ENCODE measurements at regions not wholly inside any gene's neighbourhood (a gene's known extent, or its start where the extent isn't known, plus 50 kb on each side); places are given as distances from the start of the nearest gene placed in this dataset.

DNA sequence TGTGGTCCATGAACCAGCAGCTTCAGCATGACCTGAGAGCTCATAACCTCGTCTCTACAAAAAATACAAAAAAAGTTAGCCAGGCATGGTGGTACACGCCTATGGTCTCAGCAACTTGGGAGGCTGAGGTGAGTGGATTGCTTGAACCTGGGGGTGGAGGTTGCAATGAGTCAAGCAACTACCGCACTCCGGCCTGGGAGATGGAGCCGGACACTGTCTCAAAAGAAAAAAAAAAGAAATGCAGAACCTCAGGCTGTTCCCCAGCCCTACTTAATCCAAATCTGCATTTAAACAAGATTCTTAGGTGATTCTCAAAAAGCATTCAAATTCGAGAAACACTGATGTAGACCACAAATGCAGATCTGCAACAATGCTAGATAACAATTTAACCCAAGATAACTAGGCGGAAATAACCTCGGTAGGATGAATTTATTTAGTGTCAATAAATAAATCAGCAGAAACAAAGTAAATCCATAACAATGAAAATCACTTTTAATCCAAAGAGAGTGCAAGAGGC lies 203.5 kb downstream of the SP3 start:
- no peak for DNase-seq
- in situ Hi-C loops (cut with HindIII; ENCODE audit: low pct_ligation_motif_present, low sequenced_read_pairs) = no loop called here
- TF ChIP-seq, protein P1, sequence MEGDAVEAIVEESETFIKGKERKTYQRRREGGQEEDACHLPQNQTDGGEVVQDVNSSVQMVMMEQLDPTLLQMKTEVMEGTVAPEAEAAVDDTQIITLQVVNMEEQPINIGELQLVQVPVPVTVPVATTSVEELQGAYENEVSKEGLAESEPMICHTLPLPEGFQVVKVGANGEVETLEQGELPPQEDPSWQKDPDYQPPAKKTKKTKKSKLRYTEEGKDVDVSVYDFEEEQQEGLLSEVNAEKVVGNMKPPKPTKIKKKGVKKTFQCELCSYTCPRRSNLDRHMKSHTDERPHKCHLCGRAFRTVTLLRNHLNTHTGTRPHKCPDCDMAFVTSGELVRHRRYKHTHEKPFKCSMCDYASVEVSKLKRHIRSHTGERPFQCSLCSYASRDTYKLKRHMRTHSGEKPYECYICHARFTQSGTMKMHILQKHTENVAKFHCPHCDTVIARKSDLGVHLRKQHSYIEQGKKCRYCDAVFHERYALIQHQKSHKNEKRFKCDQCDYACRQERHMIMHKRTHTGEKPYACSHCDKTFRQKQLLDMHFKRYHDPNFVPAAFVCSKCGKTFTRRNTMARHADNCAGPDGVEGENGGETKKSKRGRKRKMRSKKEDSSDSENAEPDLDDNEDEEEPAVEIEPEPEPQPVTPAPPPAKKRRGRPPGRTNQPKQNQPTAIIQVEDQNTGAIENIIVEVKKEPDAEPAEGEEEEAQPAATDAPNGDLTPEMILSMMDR (IDR thresholded peaks at IDR 0.05; ENCODE audit: low read depth, low read length, missing control alignments) = no peak
- H3K27ac ChIP-seq = no peak overlapping the region
- no peaks in the 10 kb centered on the region for H3K27me3 ChIP-seq (replicated peaks)
- H3K36me3 ChIP-seq (replicated peaks) = no peaks in the 10 kb centered on the region
- no peak overlapping the region for H3K4me3 ChIP-seq (ENCODE audit: low read depth, low read length)

DNA sequence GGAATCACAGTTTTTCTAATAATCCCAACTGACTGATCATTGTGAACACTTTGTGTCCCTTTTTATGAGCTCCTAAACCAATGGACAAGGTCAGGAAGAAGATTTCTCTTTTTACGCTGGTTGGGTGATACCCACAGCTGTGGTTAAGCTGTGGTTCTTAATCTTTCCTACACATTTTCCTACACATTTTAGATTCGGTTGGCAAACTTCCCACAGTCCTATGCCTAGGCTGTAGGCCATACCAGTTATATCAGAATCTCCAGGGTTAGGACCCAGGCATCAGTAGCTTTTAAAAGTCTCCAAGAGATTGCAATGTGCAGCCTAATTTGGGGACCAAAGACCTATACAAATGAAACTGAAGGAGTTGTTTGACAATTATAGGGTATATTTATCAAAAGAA lies 203.0 kb downstream of the SP3 start:
- no peaks in the 10 kb centered on the region for H3K36me3 ChIP-seq (replicated peaks)
- no peaks in the 10 kb centered on the region for H3K27me3 ChIP-seq (replicated peaks)
- in situ Hi-C loops (cut with HindIII; ENCODE audit: low pct_ligation_motif_present, low sequenced_read_pairs) = no loop called here
- H3K4me3 ChIP-seq (ENCODE audit: low read depth, low read length) = no peak overlapping the region
- TF ChIP-seq, protein P1 (IDR thresholded peaks at IDR 0.05; ENCODE audit: low read depth, low read length, missing control alignments) = no peak
- H3K27ac ChIP-seq = no peak overlapping the region
- DNase-seq = no peak

DNA sequence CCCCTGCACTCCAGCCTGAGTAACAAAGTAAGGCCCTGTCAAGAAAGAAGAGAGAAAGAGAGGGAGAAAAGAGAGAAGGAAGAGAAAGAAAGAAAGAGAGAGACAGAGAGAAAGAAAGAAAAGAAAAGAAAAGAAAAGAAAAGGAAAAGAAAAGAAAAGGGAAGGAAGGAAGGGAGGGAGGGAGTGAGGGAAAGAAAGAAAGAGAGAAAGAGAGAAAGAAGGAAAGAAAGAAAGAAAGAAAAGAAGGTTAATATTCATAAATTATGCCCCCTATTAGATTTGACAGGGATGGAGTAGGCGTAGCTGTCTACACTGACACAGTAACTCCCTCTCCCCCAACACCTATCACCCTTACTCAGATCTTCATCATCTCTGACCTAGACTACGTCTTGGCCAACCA lies 202.3 kb downstream of the SP3 start:
- Histone ChIP-seq H3K4me3 (ENCODE audit: low read depth, low read length) (no peak overlapping the region), H3K36me3 (replicated peaks) (no peaks in the 10 kb centered on the region), H3K27me3 (replicated peaks) (no peaks in the 10 kb centered on the region), H3K27ac (no peak overlapping the region)
- no peak for DNase-seq
- TF ChIP-seq, protein P1 (IDR thresholded peaks at IDR 0.05; ENCODE audit: low read depth, low read length, missing control alignments) = no peak
- in situ Hi-C loops (cut with HindIII; ENCODE audit: low pct_ligation_motif_present, low sequenced_read_pairs) = no loop called here

DNA sequence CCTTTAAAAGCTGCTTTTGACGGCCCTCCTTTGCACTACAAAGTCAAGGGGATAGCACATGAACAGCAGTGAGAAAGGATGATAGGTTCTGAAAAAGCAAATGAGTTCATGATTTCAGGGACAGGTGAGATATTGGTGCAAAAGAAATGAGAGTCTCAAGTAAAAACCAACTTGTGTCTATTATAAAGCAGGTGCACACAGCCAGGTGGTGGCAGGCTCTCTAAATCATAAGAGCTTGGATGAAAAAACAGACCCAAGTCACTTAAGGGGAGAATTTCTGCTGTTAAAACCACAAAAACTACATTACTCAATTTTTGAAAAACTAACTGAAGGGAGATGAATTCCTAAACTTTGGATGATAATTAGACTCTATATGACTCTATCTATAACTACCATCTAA lies 201.5 kb downstream of the SP3 start:
- no peak overlapping the region for H3K27ac ChIP-seq
- no peaks in the 10 kb centered on the region for H3K27me3 ChIP-seq (replicated peaks)
- H3K36me3 ChIP-seq (replicated peaks) = no peaks in the 10 kb centered on the region
- TF ChIP-seq, protein P1 (IDR thresholded peaks at IDR 0.05; ENCODE audit: low read depth, low read length, missing control alignments) = no peak
- in situ Hi-C loops (cut with HindIII; ENCODE audit: low pct_ligation_motif_present, low sequenced_read_pairs) = no loop called here
- no peak overlapping the region for H3K4me3 ChIP-seq (ENCODE audit: low read depth, low read length)
- no peak for DNase-seq

DNA sequence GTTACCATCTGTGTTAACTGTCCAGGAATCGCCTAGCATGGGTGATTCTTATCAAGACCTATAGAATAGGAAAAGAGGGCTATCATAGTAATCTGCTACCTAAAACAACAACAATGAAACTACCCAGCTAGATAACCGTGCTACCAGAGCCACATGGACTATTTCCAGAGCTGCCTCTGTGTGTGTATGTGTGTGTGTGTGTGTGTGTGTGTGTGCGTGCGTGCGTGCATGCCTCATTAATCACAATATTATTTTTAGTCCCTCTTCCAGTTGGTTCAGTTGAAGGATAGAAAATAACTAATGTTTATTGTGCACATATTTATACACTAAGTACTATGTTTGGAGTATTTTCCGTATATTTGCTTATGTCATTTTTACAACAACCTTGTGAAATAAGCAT lies 201.1 kb downstream of the SP3 start:
- Histone ChIP-seq H3K27me3 (replicated peaks) (no peaks in the 10 kb centered on the region), H3K36me3 (replicated peaks) (no peaks in the 10 kb centered on the region), H3K4me3 (ENCODE audit: low read depth, low read length) (no peak overlapping the region), H3K27ac (no peak overlapping the region)
- in situ Hi-C loops (cut with HindIII; ENCODE audit: low pct_ligation_motif_present, low sequenced_read_pairs) = no loop called here
- DNase-seq = peak; percentile 44
- TF ChIP-seq, protein P1 (IDR thresholded peaks at IDR 0.05; ENCODE audit: low read depth, low read length, missing control alignments) = no peak

DNA sequence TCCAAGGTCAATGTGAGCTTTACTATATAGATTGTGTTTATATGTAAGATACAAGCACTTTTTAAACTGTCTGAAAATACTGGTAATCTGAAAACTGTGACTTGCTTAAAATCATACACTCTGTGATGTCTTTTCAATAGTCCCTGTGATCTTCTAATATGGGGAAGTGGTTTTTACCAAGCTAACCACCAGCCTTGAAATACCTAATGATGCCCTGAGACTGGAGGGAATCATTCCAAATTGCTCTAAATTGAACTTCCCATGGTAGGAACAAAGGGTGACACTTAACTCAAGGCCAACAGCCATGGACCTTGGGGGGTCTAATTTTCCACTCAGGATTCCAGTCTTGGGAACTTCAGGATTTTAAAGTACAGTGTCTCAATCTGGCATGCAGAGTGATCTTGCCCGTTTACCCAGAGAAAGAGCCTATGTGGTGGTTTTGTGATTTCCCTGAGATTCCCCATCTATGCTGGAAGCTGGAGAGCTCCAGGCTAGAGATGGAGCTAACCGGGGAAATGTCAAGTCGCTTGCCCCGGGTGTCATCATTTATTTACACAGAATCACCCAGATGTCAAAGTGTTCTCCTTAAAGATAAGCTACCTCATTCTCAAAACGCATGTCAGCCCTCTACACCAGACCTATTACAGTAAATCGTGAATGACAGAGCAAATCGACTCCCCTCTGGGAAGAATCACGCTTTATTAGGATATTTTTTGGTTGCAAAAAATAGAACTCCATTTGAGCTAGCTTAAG lies 198.5 kb downstream of the SP3 start:
- no peaks in the 10 kb centered on the region for H3K27me3 ChIP-seq (replicated peaks)
- TF ChIP-seq, protein P1 (IDR thresholded peaks at IDR 0.05; ENCODE audit: low read depth, low read length, missing control alignments) = no peak
- in situ Hi-C loops (cut with HindIII; ENCODE audit: low pct_ligation_motif_present, low sequenced_read_pairs) = no loop called here
- H3K27ac ChIP-seq = no peak overlapping the region
- H3K4me3 ChIP-seq (ENCODE audit: low read depth, low read length) = no peak overlapping the region
- DNase-seq = no peak
- no peaks in the 10 kb centered on the region for H3K36me3 ChIP-seq (replicated peaks)
